ENCODE measurements at regions not wholly inside any gene's neighbourhood (a gene's known extent, or its start where the extent isn't known, plus 50 kb on each side); places are given as distances from the start of the nearest gene placed in this dataset.
"Not testable (repeated sequence)": the region's sequence is repeated elsewhere in the genome, so short reads cannot be mapped to it uniquely, and the experiment has no call there.

DNA sequence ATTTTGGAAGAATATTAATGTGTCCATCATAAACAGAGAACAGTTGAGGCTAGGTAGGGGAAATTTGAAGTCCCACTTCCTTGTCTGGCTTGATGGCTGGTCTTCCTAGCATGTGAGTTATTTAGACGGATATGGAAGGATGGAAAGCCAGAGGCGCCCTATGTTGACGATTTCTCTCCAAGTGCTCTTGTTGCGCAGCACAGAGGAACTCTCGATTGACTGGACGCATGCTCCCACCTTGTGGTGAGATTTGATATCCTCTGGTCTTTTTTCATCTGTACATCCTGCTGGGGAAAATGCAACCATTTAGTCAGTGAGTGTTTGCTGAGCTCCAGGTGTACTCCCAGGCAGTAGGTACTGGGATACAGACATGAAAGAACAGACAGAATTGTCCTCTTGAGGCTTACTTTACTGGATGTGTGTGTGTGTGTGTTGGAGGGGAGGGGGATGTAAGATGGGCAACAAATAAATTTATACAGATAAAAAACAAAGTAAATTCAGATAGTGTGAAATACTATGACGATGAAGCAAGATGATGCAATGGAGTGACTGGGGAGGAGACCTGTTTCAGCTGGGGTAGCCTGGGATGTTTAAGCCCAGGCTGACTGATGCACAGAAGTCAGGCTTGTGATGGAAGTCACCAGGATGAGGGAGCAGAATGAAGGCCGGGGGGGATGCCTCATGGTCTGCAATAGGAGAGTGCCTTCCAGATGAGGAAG is 137.2 kb downstream of the TRIM43 start:
- DNase-seq = peak; percentile 93

DNA sequence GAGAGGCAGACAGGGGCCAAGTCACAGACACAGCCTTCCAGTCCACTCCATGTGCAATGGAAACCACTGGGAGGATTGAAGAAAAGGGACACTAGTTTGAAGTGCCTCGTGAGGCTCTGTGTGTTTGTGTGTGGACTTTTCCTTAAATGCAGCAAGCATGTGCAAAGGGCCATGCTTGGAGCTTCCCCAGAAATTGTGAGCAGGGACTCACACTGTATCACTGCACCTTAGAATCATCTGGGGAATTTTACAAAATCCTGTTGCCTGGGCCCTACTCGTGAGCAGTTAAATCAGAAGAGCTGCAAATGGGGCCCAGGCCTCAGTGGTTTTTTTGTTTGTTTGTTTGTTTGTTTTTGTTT is 137.8 kb downstream of the TRIM43 start:
- no peak for DNase-seq

GRCh38 chr2:95730813-95731212 is 139.0 kb downstream of the TRIM43 start:
- no peak for DNase-seq

DNA sequence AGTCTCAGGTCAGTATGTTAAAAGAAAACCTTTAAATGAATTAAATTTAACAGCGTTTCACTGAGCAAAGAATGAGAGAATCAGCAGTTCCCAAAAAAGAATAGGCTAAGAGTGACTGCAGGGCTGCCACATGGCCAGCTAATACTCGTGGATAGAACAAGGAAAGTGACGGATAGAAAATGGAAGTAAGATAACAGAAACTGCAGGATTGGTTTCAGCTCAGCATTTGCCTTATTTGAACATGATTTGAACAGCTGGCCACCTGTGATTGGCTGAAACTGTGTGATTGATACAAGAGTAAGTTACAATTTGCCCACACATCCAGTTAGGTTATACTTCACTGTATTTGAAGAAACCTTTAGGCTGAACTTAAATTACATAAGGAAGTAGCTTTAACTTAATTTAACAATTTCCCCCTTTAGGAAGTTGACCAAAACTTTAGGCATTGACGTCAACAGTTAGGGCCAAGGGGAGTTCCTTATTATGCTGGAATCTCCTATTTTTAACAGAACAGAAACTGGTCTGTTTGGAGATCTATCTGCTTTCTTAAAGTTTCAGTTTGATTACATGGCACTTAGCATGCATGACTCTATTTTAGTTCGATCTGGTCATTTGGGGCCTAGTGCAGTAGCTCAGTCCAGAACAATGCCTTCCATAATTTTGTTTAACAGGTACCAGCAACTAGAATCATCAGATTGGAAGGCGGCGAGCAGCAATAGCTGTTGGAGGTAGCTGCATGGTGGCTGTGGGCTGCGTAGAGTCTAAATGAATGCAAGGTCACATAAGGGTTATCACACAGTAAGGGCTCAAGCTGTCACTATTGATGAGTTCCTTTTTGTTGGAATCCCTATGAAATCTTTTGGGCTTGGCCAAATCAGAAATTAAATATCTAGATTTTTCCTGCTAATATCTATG is 143.4 kb downstream of the TRIM43 start:
- DNase-seq = no peak

- no peak for DNase-seq
Observed at GRCh38 chr2:95738301-95738700, 146.5 kb downstream of the TRIM43 start.

DNA sequence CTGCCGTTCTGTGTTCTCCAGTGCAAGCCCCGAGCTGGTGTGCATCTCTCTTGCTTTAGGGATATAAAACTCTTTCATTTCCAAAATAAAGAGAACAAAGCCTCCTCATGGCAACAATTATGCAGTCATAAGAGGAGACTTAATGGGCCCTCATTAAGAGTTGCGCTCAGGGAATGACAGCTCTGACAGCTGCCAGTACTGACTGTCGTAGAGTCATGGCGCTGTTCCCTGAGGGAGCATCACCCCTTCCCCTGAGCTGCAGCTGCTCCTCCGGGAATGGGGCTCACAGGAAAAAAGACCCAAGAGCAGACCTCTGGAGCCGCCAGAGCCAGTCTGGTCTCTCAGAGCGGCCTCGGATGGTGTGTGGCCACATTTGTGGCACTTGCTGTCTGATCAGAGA is 160.3 kb downstream of the TRIM43 start:
- not testable (repeated sequence) for DNase-seq

- DNase-seq = not testable (repeated sequence)
Observed at GRCh38 chr2:95753812-95754211, 162.0 kb downstream of the TRIM43 start.

- not testable (repeated sequence) for DNase-seq
Observed at GRCh38 chr2:95754213-95754612, 162.4 kb downstream of the TRIM43 start.

- not testable (repeated sequence) for DNase-seq
Observed at GRCh38 chr2:95754819-95755563, 163.2 kb downstream of the TRIM43 start.

DNA sequence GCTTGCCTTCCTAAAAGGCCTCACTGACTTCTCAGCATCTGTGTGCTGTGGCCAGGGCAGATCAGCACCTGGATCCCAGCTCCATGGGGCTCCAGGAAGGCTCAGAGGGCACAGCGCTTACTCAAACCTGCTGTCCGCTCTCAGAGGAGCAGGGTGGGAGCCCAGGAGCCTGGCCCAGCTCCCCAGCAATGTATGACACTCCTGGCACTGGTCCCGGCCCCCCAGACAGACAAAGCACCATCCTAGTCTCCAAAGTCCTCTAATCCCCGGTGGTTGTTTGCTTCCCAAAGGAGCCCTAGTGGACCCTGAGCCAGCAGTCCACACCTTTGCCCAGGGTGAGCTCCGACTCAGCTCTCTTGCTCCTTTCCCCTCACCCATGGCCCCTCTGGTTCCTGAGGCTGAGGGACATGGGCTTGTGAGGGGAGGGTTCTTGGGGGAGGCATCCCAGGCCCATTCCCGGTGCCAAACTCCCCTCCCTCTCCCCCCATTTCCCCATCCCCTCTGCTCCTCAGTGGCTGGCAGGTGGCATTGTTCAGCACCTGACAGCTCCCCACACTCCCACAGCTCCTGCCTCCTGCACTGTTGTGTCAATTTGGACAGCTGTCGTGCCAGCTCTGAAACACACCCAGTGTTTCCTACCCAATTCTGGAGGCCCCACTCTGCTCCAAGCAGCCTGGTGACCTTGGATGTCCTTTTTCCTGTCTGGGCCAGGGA is 164.3 kb downstream of the TRIM43 start:
- DNase-seq = peak; percentile 53

GRCh38 chr2:95757988-95758387 is 166.2 kb downstream of the TRIM43 start:
- DNase-seq = no peak

DNA sequence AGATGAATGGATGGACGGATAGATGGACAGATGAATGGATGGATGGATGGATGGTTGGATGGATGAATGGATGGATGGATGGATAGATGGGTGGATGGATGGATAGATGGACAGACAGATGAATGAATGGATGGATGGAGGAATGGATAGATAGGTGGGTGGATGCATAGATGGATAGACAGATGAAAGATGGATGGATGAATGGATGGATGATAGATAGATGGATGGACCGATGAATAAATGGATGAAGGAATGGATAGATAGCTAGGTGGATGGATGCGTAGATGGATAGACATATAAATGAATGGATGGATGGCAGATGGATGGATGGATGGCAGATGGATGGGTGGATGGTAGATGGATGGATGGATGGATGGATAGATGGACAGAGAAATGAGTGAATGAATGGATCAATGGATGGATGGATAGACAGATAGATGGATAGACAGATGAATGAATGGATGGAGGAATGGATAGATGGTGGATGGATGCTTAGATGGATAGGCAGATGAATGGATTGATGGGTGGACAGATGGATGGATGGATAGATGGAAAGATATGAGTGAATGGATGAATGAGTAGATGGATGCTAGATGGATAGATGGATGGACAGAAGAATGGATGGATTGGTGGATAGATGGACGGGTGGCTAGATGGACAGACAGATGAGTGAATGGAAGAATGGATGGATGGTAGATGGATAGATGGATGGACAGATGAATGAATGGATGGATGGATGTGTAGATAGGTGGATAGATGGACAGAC is 167.9 kb downstream of the TRIM43 start:
- no peak for DNase-seq

GRCh38 chr2:95760806-95761525 is 169.2 kb downstream of the TRIM43 start:
- DNase-seq = no peak

- DNase-seq = no peak
Observed at GRCh38 chr2:95761556-95761955, 169.8 kb downstream of the TRIM43 start.

- DNase-seq = not testable (repeated sequence)
Observed at GRCh38 chr2:95762023-95763021, 170.5 kb downstream of the TRIM43 start.

DNA sequence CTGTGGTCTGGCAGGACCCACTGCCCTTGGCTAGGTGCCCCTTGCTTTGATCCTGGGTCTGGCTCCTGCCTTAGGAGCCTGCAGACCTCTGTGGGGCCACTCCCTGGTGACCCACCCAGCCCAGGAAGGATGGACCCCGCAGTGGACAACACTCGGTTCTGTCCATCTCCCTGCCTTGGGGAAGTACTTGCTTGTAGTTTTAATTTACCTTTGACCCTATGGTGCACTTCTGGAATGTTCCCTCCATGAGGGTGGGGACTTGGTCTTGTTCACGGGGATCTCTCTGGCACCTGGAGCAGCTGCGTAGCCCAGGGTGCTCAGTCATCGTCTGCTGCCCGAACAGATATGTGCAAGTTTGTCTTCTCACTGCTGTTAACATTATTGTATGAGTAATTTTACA is 171.3 kb downstream of the TRIM43 start:
- DNase-seq = not testable (repeated sequence)

- DNase-seq = not testable (repeated sequence)
Observed at GRCh38 chr2:95764966-95765365, 173.2 kb downstream of the TRIM43 start.

DNA sequence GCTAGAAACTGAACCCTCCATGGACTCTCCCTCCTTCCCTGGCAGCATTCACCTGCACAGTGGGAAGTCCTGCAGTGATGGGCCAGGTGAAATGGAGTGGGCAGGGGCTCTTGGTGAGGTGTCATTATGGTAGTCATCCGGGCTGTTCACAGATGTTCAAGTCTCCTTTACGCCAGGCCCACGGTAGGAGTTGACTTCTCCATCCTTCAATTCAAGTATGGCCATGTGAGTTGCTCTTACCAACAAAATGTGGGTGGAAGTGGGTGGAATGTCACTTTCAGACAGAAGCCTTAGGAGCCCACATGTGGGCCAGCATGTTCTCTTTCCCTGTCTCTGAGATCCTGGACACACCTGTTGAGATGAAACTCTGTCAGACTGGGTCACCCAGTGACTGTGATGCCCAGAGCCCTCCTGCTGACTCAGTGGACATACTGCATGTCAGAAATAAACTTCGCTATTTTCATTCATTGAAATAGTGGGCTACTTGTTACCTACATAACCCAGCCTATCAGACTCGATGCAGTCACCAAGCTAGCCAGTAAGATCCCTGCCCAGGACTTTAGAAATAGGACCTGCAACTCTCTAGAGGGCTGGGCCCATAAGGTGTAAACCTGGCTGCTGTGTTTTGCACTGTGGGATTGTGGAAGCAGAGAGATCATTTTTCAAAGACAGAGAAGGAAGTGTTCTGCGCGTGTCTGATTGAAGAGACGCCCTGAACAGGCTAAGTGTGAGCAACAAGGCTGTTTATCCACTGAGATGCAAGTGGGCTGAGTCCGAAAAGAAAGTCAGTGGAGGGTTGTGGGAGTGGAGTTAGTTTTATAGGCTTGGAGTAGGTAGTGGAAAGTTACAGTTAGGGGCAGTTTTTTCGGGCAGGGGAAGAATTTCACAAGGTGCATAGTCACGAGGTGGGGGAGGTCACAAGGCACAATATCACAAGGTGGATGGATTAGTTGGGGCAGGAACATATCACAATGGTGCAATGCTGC is 174.4 kb downstream of the TRIM43 start:
- DNase-seq = not testable (repeated sequence)

- not testable (repeated sequence) for DNase-seq
Observed at GRCh38 chr2:95767531-95767930, 175.7 kb downstream of the TRIM43 start.
